Left colon (tissue), 2 donors: ENCODE measurements at regions not wholly inside any gene's neighbourhood (a gene's known extent, or its start where the extent isn't known, plus 50 kb on each side); places are given as distances from the start of the nearest gene placed in this dataset.
"Not testable (repeated sequence)": the region's sequence is repeated elsewhere in the genome, so short reads cannot be mapped to it uniquely, and the experiment has no call there.

ENCODE experiments used
- ATAC-seq: fragments of 200-7000 bp; cut with Tn5 transposase; one replicate; pipeline ENCODE4 v1.9.1; 2020; ENCODE audit warnings: mild to moderate bottlenecking, moderate library complexity
- DNase-seq, 2 donors: peaks; one replicate each; pipeline ENCODE4 v3.0.0-alpha.2; 2020
- intact Hi-C, 2 donors: fragments of 100-400 bp; cut with DNase I in 1 of 2; cut with micrococcal nuclease in 1 of 2; formaldehyde crosslinking; loops; one replicate each; pipeline versions ENCODE4 v1.11.2 to v1.14.0; 2022; cut with DNase I, micrococcal nuclease
- donor health status: DM: no; HTN: no; CAD: no.
- donor health status: DM: yes; HTN: yes; CAD: no.

- ATAC-seq (no peak), DNase-seq (no peak)
- intact Hi-C loops: no loop called here
Observed at GRCh38 chr6:126716826-126717509, 377.1 kb downstream of the CENPW start.

DNA sequence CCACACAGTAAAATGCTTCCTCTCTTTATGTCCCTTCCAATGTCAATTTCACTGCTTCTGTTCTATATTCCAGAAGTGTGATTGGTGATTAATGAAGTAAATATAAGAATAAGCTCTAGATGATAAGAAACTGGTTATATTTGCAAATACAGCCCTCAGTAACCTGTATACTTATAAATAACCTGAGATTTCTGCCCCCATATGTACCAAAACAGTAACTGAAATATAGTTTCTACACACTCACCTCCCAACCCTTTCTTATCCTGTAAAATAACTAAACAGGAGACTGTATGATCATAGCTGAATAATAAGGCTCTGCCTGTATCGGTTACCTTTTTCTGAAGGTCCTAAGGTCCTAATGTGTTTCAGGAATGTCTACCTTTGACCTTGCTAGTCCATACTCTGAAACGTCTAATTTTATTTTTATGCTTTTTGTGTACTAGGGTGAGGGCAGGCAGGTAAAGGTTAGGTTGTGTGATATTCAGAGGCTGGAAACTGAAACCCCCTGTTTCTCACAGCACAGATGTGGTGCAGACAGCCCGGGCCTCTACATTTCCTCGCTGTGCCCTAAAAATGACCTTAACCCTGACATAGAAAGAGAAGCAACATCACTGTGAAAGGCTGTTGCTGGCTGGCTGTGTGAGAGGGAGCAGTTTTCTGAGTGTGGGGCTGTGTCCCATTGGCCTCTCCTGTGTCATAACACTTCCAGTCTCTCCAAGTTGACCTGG, 378.8 kb downstream of the CENPW start:
- DNase-seq: no peak
- no peak for ATAC-seq
- intact Hi-C loops: no loop called here

DNA sequence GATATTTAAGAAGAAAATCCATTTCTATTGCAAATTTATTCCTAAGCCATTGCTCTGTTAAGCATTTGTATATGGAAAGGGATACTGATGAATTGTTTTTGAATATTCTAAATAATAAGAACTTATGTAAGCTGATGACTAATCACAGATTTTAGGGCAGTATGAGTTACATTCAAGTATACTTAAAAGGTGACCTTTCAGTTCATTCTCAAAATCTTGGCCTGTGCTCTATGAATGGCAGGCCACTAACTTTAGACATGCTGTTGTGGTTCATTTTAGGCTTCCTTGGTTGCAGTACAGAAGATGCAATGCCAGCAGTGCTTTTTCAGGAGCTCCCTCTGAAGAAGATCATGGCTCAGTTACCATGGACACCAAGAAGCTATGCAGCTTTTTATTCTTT, 380.4 kb downstream of the CENPW start:
- intact Hi-C loops: no loop called here
- DNase-seq (no peak), ATAC-seq (no peak)

- intact Hi-C loops: no loop called here
- no peak for ATAC-seq
- DNase-seq: no peak
Observed at GRCh38 chr6:126721581-126722160, 381.8 kb downstream of the CENPW start.

DNA sequence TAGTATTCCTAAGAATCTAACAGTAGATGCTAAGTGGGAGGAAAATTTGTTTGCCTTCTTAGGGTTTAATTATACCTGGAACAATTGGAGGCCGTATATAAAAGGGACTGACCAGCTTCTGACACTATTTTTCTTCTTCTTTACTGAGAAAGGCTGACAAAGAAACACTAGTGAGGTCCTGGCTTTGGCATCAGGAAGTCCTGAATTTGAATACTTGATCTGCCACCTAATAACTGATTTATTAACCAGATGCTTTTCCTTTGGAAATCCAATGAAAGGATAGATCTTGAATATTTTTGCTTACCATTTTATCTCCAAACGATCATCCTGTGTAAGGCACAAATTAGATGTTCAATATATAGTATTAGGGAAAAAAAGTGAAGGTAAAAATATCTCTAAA, 382.5 kb downstream of the CENPW start:
- ATAC-seq (no peak), DNase-seq (no peak)
- intact Hi-C loops: no loop called here

- intact Hi-C loops: no loop called here
- ATAC-seq (no peak), DNase-seq (no peak)
Observed at GRCh38 chr6:126723541-126724170, 383.7 kb downstream of the CENPW start.

- intact Hi-C loops: no loop called here
- ATAC-seq: no peak
- DNase-seq: no peak
Observed at GRCh38 chr6:126724821-126725220, 384.9 kb downstream of the CENPW start.

GRCh38 chr6:126726454-126726853, 386.5 kb downstream of the CENPW start:
- intact Hi-C loops, ATAC-seq, DNase-seq: not testable (repeated sequence)

DNA sequence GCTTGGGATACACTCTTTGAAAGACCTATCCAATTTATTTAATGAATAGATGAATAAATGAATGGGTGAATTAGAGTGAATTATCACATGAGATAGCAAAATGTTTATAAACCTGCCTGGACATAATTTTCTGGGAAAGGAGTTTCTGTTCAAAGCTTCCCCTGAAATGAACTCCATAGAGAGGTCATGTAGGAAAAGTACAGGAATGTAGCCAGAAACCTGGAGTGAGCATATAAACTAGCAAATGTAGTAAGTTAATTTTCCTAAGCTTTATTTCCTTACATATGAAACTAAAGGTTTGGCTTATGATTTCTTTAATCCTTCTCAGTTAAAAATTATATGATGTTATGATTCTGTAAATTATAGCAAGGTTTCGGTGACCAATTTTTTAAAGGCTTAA, 380.3 kb upstream of the RSPO3 start:
- ATAC-seq (no peak), DNase-seq (no peak)
- intact Hi-C loops: no loop called here

- no peak for DNase-seq
- no peak for ATAC-seq
Observed at GRCh38 chr6:126738641-126739040, 379.8 kb upstream of the RSPO3 start.

GRCh38 chr6:126743076-126743475, 375.4 kb upstream of the RSPO3 start:
- ATAC-seq: no peak
- no peak for DNase-seq
- intact Hi-C loops: no loop called here

More at GRCh38 chr6:126738641-126739040, 379.8 kb upstream of the RSPO3 start:
- intact Hi-C loops: no loop called here

DNA sequence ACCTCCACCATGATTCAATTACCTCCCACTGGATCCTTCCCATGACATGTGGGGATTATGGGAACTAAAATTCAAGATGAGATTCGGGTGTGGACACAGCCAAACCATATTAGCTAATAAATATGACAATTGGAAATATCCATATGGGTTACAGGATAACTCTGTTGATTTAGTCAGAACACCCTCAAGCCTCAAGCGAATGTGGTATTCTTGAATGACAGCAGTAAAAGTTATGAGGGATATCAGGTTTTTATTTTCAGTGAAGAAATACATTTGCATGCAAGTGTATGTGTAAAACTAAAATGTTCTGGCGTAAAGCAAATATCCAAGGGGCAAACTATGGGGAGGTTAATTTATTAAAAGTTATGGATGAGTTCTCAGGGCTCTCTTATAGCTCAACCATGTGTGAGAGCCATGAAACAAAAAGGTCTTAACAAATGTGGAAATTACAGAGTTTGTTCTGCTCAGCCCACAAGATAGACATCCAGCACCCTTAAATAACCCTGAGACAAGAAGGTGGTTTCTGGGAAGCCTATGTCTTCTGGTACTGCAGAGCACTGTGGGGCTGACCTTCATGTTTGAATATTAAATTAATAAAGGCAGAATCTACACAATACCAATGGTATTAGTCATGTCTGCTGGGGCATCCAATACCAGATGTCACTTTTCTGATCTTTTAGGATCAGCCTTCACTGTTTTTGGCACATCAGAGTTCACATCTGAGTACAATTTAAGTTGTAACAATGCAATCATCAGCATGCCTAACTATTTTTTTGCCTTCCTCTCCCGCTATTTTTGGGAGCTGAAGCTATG, 370.5 kb upstream of the RSPO3 start:
- intact Hi-C loops: no loop called here
- ATAC-seq (no peak), DNase-seq (no peak)

DNA sequence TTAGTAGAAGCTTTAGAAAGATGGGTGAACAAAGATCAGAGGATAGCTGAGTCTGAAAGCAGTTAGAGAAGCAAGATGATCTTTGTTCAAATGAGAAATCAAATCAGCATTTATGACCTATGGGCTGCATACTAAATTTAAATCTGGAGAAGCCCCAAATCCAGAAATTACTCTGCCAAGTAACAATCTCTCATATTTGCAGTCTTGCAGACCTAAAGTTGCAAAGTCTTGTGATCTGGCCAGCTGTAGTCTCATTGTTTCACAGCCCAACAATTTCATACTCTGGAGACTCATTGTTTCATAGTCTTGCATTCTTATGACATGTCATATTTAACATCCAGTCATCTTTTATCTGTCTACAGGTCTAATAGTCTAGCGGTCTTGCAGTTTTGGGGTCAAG, 364.9 kb upstream of the RSPO3 start:
- no peak for ATAC-seq
- intact Hi-C loops: no loop called here
- DNase-seq: no peak

DNA sequence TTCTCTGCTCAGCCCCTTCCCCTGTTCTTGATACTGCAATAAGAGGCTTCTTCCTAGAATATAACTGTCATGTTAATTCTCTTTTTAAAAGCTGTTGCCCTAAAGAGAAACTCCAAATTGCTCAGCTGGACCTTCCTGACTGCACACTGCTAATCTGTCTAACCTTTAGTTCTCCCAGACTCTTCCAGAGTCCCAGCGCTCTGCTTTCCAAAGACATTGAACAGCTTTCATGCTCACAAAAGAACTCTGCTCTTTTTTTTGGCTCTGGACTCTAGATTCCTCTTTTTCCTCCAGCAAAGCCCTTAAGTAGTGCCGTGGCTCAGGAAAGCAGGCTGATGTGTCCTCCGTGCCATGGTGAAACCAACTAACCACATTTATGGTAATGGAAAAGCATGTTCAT, 356.6 kb upstream of the RSPO3 start:
- DNase-seq: no peak
- intact Hi-C loops: no loop called here
- no peak for ATAC-seq

GRCh38 chr6:126764104-126764503, 354.4 kb upstream of the RSPO3 start:
- ATAC-seq (no peak), DNase-seq (no peak)
- intact Hi-C loops: no loop called here

DNA sequence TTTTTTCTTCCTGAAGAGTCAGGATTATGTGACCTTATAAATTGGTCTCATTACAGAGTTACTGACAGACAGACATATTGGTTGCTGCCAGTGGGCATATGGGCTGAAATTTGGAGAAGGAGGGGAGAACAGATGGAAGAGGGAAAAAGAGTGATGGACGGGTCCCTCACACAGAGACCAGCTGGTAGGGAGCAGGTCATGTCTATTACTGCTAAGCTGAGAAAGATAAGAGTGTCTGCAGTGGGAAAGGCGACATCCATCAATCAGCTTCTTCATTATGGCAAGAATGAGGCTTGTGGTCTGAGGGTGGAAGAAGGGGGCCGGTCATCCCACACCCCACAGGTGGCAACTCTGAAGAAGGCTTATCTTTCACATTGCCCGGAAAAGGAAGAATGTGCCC, 353.8 kb upstream of the RSPO3 start:
- DNase-seq: no peak
- intact Hi-C loops: no loop called here
- no peak for ATAC-seq

DNA sequence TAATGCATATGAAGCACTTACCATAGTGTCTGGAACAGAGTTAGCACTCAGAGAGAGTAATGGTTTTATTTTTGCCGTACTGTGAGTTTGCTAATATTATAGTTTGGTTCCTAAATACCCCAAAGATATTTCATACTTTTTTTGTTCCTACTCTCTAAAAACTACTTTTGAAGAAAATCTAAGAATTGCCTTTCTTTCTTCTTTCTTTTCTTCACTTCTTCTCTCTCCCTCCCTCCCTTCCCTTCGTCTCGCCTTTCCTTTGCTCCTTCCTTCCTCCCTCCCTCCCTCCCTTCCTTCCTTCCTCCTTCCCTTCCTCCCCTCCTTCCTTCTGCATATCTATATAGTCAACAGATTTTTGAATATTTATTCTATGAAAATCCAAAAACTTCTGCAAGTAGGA, 351.7 kb upstream of the RSPO3 start:
- DNase-seq (no peak), ATAC-seq (no peak)
- intact Hi-C loops: no loop called here

- no peak for DNase-seq
- no peak for ATAC-seq
- intact Hi-C loops: no loop called here
Observed at GRCh38 chr6:126767711-126768110, 350.8 kb upstream of the RSPO3 start.

- DNase-seq (no peak), ATAC-seq (no peak)
- intact Hi-C loops: no loop called here
Observed at GRCh38 chr6:126770176-126770575, 348.3 kb upstream of the RSPO3 start.
